Stimulated activated CD4-positive, alpha-beta T cell treated with anti-CD3 and anti-CD28 coated beads, Interleukin-12 subunit alpha, Interleukin-12 subunit beta, amount 100 ng/mL, for 24 hours (primary cell): ENCODE measurements at regions not wholly inside any gene's neighbourhood (a gene's known extent, or its start where the extent isn't known, plus 50 kb on each side); places are given as distances from the start of the nearest gene placed in this dataset.

Experiments used
- DNase-seq, 2 experiments: peaks; one replicate each; pipeline ENCODE4 v3.0.0-alpha.2; 2020; ENCODE audit warnings: low read depth in 2 of 2

DNA sequence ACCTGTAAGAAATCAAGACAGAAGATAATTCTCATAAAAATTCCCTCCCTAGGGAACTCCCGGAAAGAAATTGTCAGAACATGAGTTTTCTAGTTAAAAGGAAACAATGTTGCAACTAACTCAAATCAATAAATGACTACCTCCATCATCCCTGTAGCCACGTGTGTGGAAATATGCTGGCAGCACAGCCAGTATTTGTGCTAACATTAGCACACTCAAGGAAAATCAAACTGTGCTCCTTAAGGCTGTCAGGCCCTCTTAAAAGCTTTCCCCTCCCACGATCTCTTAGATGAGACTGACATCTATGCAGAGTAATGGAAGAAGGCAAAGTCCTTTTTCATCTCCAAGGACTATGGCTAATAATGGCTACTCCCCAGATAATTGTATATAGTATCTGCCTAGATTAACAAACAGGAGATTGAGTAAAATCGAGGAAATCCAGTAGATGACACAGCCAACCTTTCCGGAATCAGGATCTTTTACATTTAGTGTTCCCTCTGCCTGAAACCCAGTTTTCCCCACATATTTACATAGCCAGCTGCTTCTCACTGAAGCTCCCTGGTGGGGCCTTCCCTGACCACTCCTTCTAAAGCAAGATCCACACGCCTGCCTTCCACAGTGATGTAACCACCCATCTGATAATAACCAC is 50.9 kb upstream of the NR5A2 start:
- no peak for DNase-seq
